Prostate gland (tissue), 2 donors: ENCODE measurements at regions not wholly inside any gene's neighbourhood (a gene's known extent, or its start where the extent isn't known, plus 50 kb on each side); places are given as distances from the start of the nearest gene placed in this dataset.
"Not testable (repeated sequence)": the region's sequence is repeated elsewhere in the genome, so short reads cannot be mapped to it uniquely, and the experiment has no call there.

Experiments used
- DNase-seq: peaks from one replicate; pipeline ENCODE4 v3.0.0-alpha.2; 2019; ENCODE audit warnings: low spot score
- H3K27ac ChIP-seq, 2 donors: fragments of 200-600 bp; sonication (generic); 2 replicates each; pipeline ENCODE4 v1.5.1; 2017 to 2019
- H3K27me3 ChIP-seq: fragments of 200-600 bp; sonication (generic); replicated peaks from 2 replicates; pipeline ENCODE4 v1.5.1; 2019; ENCODE audit not compliant: insufficient read depth
- H3K36me3 ChIP-seq, 2 donors: fragments of 200-600 bp; sonication (generic); 1 replicate in 1 of 2; 2 replicates in 1 of 2; pipeline versions ENCODE4 v1.5.1 to v1.8.1; 2017 to 2019
- H3K4me1 ChIP-seq: fragments of 200-600 bp; sonication (generic); replicated peaks from 2 replicates; pipeline ENCODE4 v1.5.1; 2019
- H3K4me3 ChIP-seq, 2 donors: fragments of 200-600 bp; sonication (generic); 2 replicates each; pipeline ENCODE4 v1.5.1; 2017 to 2019
- H3K9me3 ChIP-seq: fragments of 200-600 bp; sonication (generic); 2 replicates; pipeline ENCODE4 v1.5.1; 2017
- CTCF ChIP-seq, 4 experiments: fragments of 200-600 bp in 2 of 4; fragments of 450-650 bp in 2 of 4; sonication (generic) in 2 of 4; IDR thresholded peaks; 1 replicate in 3 of 4; 2 replicates in 1 of 4; pipeline ENCODE4 v1.5.1; 2016 to 2019; ENCODE audit warnings: antibody characterized with exemption in 4 of 4, mild to moderate bottlenecking in 2 of 4, moderate library complexity in 2 of 4
- POLR2A ChIP-seq: fragments of 450-650 bp; IDR thresholded peaks from one replicate; pipeline ENCODE4 v1.6.1; 2016; ENCODE audit warnings: antibody characterized with exemption, mild to moderate bottlenecking
- POLR2AphosphoS5 ChIP-seq: sonication (generic); formaldehyde crosslinking; IDR thresholded peaks from one replicate; pipeline ENCODE4 v1.6.1; 2017; ENCODE audit warnings: antibody characterized with exemption
- WGBS: methylation state at CpG from one replicate; pipeline ENCODE4 v1.1.5; 2018; 5-methylcytosine and 5-hydroxymethylcytosine counted together
- intact Hi-C: fragments of 100-400 bp; cut with DNase I; formaldehyde crosslinking; loops from one replicate; pipeline ENCODE4 v1.14.2; 2022

- Histone ChIP-seq H3K9me3 (no peaks in the 10 kb centered on the region), H3K36me3 (no peaks in the 10 kb centered on the region), H3K4me1 (no peaks in the 10 kb centered on the region), H3K4me3 (no peak overlapping the region), H3K27ac (no peak overlapping the region), H3K27me3 (no peaks in the 10 kb centered on the region)
- no peak for DNase-seq
- no peak for TF ChIP-seq POLR2AphosphoS5
- no peak for TF ChIP-seq CTCF (IDR thresholded peaks at IDR 0.05)
- TF ChIP-seq POLR2A: no peak
- WGBS: 32% methylated on average over 2 of the region's 2 CpGs
- intact Hi-C loops: no loop called here
Observed at GRCh38 chr11:28798286-28798685, 690.1 kb downstream of the METTL15 start.

- Histone ChIP-seq H3K27ac (no peak overlapping the region), H3K4me3 (no peak overlapping the region), H3K36me3 (no peaks in the 10 kb centered on the region), H3K27me3 (no peaks in the 10 kb centered on the region), H3K9me3 (no peaks in the 10 kb centered on the region), H3K4me1 (no peaks in the 10 kb centered on the region)
- intact Hi-C loops: no loop called here
- TF ChIP-seq POLR2A: no peak
- TF ChIP-seq POLR2AphosphoS5: no peak
- DNase-seq: no peak
- WGBS: 79% methylated on average over 3 of the region's 3 CpGs
Observed at GRCh38 chr11:28797536-28797935, 689.3 kb downstream of the METTL15 start.

- no peak for DNase-seq
- no peaks in the 10 kb centered on the region for H3K9me3 ChIP-seq
- no peak for TF ChIP-seq POLR2AphosphoS5
- no peak for TF ChIP-seq POLR2A
- no peak for TF ChIP-seq CTCF (IDR thresholded peaks at IDR 0.05)
- no peak overlapping the region for H3K27ac ChIP-seq
- H3K4me1 ChIP-seq: no peaks in the 10 kb centered on the region
- H3K4me3 ChIP-seq: no peak overlapping the region
- no peaks in the 10 kb centered on the region for H3K36me3 ChIP-seq
- no peaks in the 10 kb centered on the region for H3K27me3 ChIP-seq
- intact Hi-C loops: no loop called here
Observed at GRCh38 chr11:28794405-28794804, 686.2 kb downstream of the METTL15 start.

GRCh38 chr11:28793282-28793738 is 685.1 kb downstream of the METTL15 start:
- Histone ChIP-seq H3K27me3 (no peaks in the 10 kb centered on the region), H3K9me3 (no peaks in the 10 kb centered on the region), H3K27ac (no peak overlapping the region), H3K4me3 (no peak overlapping the region), H3K36me3 (no peaks in the 10 kb centered on the region), H3K4me1 (no peaks in the 10 kb centered on the region)
- TF ChIP-seq POLR2AphosphoS5 (no peak), CTCF (IDR thresholded peaks at IDR 0.05) (no peak), POLR2A (no peak)
- WGBS: 93% methylated on average over 8 of the region's 8 CpGs
- intact Hi-C loops: no loop called here
- DNase-seq: no peak

- no peaks in the 10 kb centered on the region for H3K9me3 ChIP-seq
- no peaks in the 10 kb centered on the region for H3K36me3 ChIP-seq
- 66% methylated on average over 2 of the region's 2 CpGs for WGBS
- no peak overlapping the region for H3K27ac ChIP-seq
- DNase-seq: no peak
- TF ChIP-seq CTCF (IDR thresholded peaks at IDR 0.05): no peak
- TF ChIP-seq POLR2AphosphoS5: no peak
- intact Hi-C loops: no loop called here
- no peak overlapping the region for H3K4me3 ChIP-seq
- no peaks in the 10 kb centered on the region for H3K27me3 ChIP-seq
- H3K4me1 ChIP-seq: no peaks in the 10 kb centered on the region
Observed at GRCh38 chr11:28792856-28793255, 684.7 kb downstream of the METTL15 start.

- intact Hi-C loops, H3K4me3 ChIP-seq, H3K9me3 ChIP-seq, H3K4me1 ChIP-seq, DNase-seq, H3K27me3 ChIP-seq, H3K27ac ChIP-seq, H3K36me3 ChIP-seq: not testable (repeated sequence)
- WGBS: 41% methylated on average over 2 of the region's 2 CpGs
Observed at GRCh38 chr11:28787897-28788296, 679.7 kb downstream of the METTL15 start.
